IMR-90 (cell line): ENCODE measurements at regions not wholly inside any gene's neighbourhood (a gene's known extent, or its start where the extent isn't known, plus 50 kb on each side); places are given as distances from the start of the nearest gene placed in this dataset.

Source experiments
- ATAC-seq: fragments of 200-7000 bp; cut with Tn5 transposase; 2 replicates; pipeline ENCODE4 v1.9.1; 2020; ENCODE audit warnings: low read depth, mild to moderate bottlenecking, moderate library complexity
- BruUV-seq: library from RNA; stranded (reverse); fragments of 400-500 nt; replicated peaks from 2 replicates; lab custom pipeline; 2021; lab: Mats Ljungman, UMichigan
- CTCF ChIA-PET: fragments of 300-600 bp; formaldehyde crosslinking; extraction: SDS; loops from one replicate; lab custom pipeline; 2021; ENCODE audit warnings: antibody characterized with exemption; lab: Yijun Ruan, JAX
- POLR2A ChIA-PET: fragments of 300-600 bp; sonication (Branson Sonifier 250); formaldehyde crosslinking; loops from one replicate; lab custom pipeline; 2022; ENCODE audit warnings: antibody characterized with exemption; ENCODE audit not compliant: unreplicated experiment; lab: Charles Lee
- DNase-seq: peaks from one replicate; pipeline ENCODE4 v3.0.0; 2013
- H2AFZ ChIP-seq: replicated peaks from 2 replicates; pipeline ENCODE3; 2013; ENCODE audit warnings: low read length, mild to moderate bottlenecking; ENCODE audit not compliant: poor library complexity
- H2AK5ac ChIP-seq: 2 replicates; pipeline ENCODE4 v1.6.1; 2013; ENCODE audit warnings: low read depth, low read length, inconsistent platforms
- H2AK9ac ChIP-seq: replicated peaks from 2 replicates; pipeline ENCODE3; 2013; ENCODE audit warnings: mild to moderate bottlenecking, low read depth, low read length, moderate library complexity; ENCODE audit not compliant: poor library complexity
- H2BK120ac ChIP-seq: 2 replicates; pipeline ENCODE4 v1.6.1; 2013; ENCODE audit warnings: low read depth, low read length, inconsistent platforms
- H2BK15ac ChIP-seq: 3 replicates; pipeline ENCODE4 v1.6.1; 2013; ENCODE audit warnings: low read depth, low read length, inconsistent platforms
- H2BK20ac ChIP-seq: 2 replicates; pipeline ENCODE4 v1.6.1; 2013; ENCODE audit warnings: low read depth, mild to moderate bottlenecking, inconsistent platforms, low read length, moderate library complexity
- H2BK5ac ChIP-seq: 2 replicates; pipeline ENCODE4 v1.6.1; 2013; ENCODE audit warnings: mild to moderate bottlenecking, low read depth, low read length, inconsistent platforms; ENCODE audit not compliant: poor library complexity, severe bottlenecking
- H3K14ac ChIP-seq: replicated peaks from 2 replicates; pipeline ENCODE4 v1.6.1; 2013; ENCODE audit warnings: low read depth, low read length, inconsistent platforms
- H3K18ac ChIP-seq: 2 replicates; pipeline ENCODE4 v1.6.1; 2013; ENCODE audit warnings: low read depth, low read length, control low read depth
- H3K23ac ChIP-seq: 2 replicates; pipeline ENCODE4 v1.6.1; 2013; ENCODE audit warnings: low read depth, low read length, inconsistent platforms
- H3K27ac ChIP-seq: 2 replicates; pipeline ENCODE4 v1.5.1; 2013; ENCODE audit warnings: mild to moderate bottlenecking, control low read depth, low read length; ENCODE audit not compliant: insufficient read depth
- H3K27me3 ChIP-seq: 2 replicates; pipeline ENCODE4 v1.6.1; 2013; ENCODE audit warnings: low read length; ENCODE audit not compliant: control insufficient read depth, insufficient read depth
- H3K36me3 ChIP-seq: 2 replicates; pipeline ENCODE4 v1.6.1; 2013; ENCODE audit warnings: low read length, mixed read lengths; ENCODE audit not compliant: control insufficient read depth, insufficient read depth
- H3K4ac ChIP-seq: 2 replicates; pipeline ENCODE4 v1.6.1; 2013; ENCODE audit warnings: low read depth, low read length, inconsistent platforms
- H3K4me1 ChIP-seq: 2 replicates; pipeline ENCODE4 v1.6.1; 2013; ENCODE audit warnings: low read length, mixed read lengths; ENCODE audit not compliant: control insufficient read depth, insufficient read depth
- H3K4me2 ChIP-seq: 2 replicates; pipeline ENCODE4 v1.6.1; 2013; ENCODE audit warnings: low read depth, mild to moderate bottlenecking, control low read depth, low read length, moderate library complexity
- H3K4me3 ChIP-seq: 2 replicates; pipeline ENCODE4 v1.5.1; 2013; ENCODE audit warnings: low read depth, mild to moderate bottlenecking, control low read depth, low read length, moderate library complexity; ENCODE audit not compliant: insufficient read depth
- H3K56ac ChIP-seq: 2 replicates; pipeline ENCODE4 v1.6.1; 2013; ENCODE audit warnings: low read length, inconsistent platforms; ENCODE audit not compliant: insufficient read depth; ENCODE audit errors: extremely low read depth
- H3K79me1 ChIP-seq, 2 experiments: 2 replicates each; pipeline ENCODE4 v1.6.1; 2013; ENCODE audit warnings: low read length in 2 of 2, inconsistent platforms in 1 of 2, low read depth in 1 of 2
- H3K9ac ChIP-seq: 2 replicates; pipeline ENCODE4 v1.6.1; 2013; ENCODE audit warnings: low read depth, low read length, control low read depth
- H3K9me1 ChIP-seq: 2 replicates; pipeline ENCODE4 v1.6.1; 2013; ENCODE audit warnings: low read length, inconsistent platforms; ENCODE audit not compliant: insufficient read depth
- H3K9me3 ChIP-seq: 2 replicates; pipeline ENCODE4 v1.6.1; 2013; ENCODE audit warnings: low read length; ENCODE audit not compliant: control insufficient read depth, insufficient read depth
- H4K20me1 ChIP-seq: 2 replicates; pipeline ENCODE4 v1.6.1; 2013; ENCODE audit warnings: low read length, inconsistent platforms; ENCODE audit not compliant: insufficient read depth
- H4K5ac ChIP-seq: 2 replicates; pipeline ENCODE4 v1.6.1; 2013; ENCODE audit warnings: mild to moderate bottlenecking, low read depth, low read length, control low read depth
- H4K8ac ChIP-seq, 2 experiments: 2 replicates each; pipeline ENCODE4 v1.6.1; 2013; ENCODE audit warnings: low read depth in 2 of 2, low read length in 2 of 2, control low read depth in 1 of 2, inconsistent platforms in 1 of 2
- H4K91ac ChIP-seq: 2 replicates; pipeline ENCODE4 v1.6.1; 2013; ENCODE audit warnings: low read depth, low read length, inconsistent platforms; ENCODE audit not compliant: insufficient read depth
- BHLHE40 ChIP-seq: fragments of 150-350 bp; IDR thresholded peaks from 2 replicates; pipeline ENCODE4 v1.6.1; 2016; ENCODE audit warnings: mild to moderate bottlenecking, low read depth, low read length
- MXI1 ChIP-seq: IDR thresholded peaks from 2 replicates; pipeline ENCODE4 v1.6.1; 2012; ENCODE audit warnings: low read depth, mild to moderate bottlenecking, low read length, moderate library complexity, borderline replicate concordance
- NFE2L2 ChIP-seq: fragments of 150-350 bp; IDR thresholded peaks from 2 replicates; pipeline ENCODE4 v1.6.1; 2016; ENCODE audit warnings: low read depth, mild to moderate bottlenecking, low read length
- POLR2A ChIP-seq: IDR thresholded peaks from 2 replicates; pipeline ENCODE4 v1.6.1; 2012; ENCODE audit warnings: mild to moderate bottlenecking, low read depth, low read length
- RFX5 ChIP-seq: IDR thresholded peaks from 2 replicates; pipeline ENCODE4 v1.8.0; 2012; ENCODE audit warnings: low read depth, mild to moderate bottlenecking, low read length, moderate library complexity
- WGBS, 2 experiments: methylation state at CpG; one replicate each; pipeline versions ENCODE4 v1.1.5 to v1.1.7; 2013; ENCODE audit warnings: missing lambda C conversion rate in 2 of 2; ENCODE audit not compliant: insufficient read length in 1 of 2; ENCODE audit errors: extremely low coverage in 2 of 2; 5-methylcytosine and 5-hydroxymethylcytosine counted together
- dilution Hi-C: fragments of 300-500 bp; cut with HindIII; formaldehyde crosslinking; loops from one replicate; pipeline ENCODE4 v1.14.3; 2018; ENCODE audit warnings: low sequenced_read_pairs; ENCODE audit not compliant: unreplicated experiment
- in situ Hi-C: fragments of 300-500 bp; cut with MboI; formaldehyde crosslinking; loops from 3 replicates; pipeline ENCODE4 v1.14.3; 2019; ENCODE audit warnings: low sequenced_read_pairs, inconsistent platforms, mixed read lengths
- intact Hi-C: fragments of 100-400 bp; cut with micrococcal nuclease; formaldehyde crosslinking; loops from 2 replicates; pipeline ENCODE4 v1.10.0; 2022

DNA sequence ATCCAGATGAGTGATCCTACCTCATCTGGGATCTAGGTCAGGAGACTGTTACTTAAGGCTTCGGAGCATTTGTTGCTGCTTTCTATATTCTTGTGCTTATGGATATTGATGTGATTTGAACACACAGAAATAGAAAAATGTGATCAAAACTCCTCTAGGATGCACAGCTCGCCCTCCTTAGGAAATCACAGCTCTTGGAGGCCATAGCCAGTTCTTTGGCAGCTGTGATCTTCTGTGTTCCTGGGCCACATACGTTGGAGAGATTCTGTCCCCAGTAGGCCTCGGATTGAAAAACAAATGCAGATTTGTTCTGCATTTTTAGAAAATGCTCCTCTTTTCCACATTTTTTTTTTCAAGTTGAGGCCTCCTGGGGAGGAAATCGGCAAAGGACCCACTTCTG is 437.4 kb upstream of the THBS1 start:
- no peak overlapping the region for H4K91ac ChIP-seq
- H3K4me3 ChIP-seq: no peak overlapping the region
- H2AK5ac ChIP-seq: no peak overlapping the region
- no peak for ATAC-seq
- H3K4me1 ChIP-seq: peaks cover 18% of the 10 kb centered on the region
- H2BK5ac ChIP-seq: no peak overlapping the region
- H3K36me3 ChIP-seq: no peaks in the 10 kb centered on the region
- H2AFZ ChIP-seq: no peak overlapping the region
- no peak overlapping the region for H3K23ac ChIP-seq
- 100% methylated on average over 1 of the region's 5 CpGs; no CpG with 5 or more reads in 1 of the 2 experiments for WGBS, 2 experiments
- no peak overlapping the region for H3K56ac ChIP-seq
- H3K14ac ChIP-seq: 0 out of 2 replicates have a peak overlapping the region, but pooled peaks have one; percentile 20
- no peak for TF ChIP-seq POLR2A
- no peak for TF ChIP-seq BHLHE40
- no peak for TF ChIP-seq MXI1
- no peak for TF ChIP-seq NFE2L2
- TF ChIP-seq RFX5: no peak
- 0 out of 3 replicates have a peak overlapping the region, but pooled peaks have one; percentile 4 for H2BK15ac ChIP-seq
- H3K79me1 ChIP-seq: peaks cover 0 to 11% of the 10 kb centered on the region in 2 experiments; a peak in 1 of 4 replicates
- peak overlapping the region; percentile 66 for H2BK120ac ChIP-seq
- H3K4ac ChIP-seq: peak overlapping the region; percentile 64; the same call in 1 of the 2 replicates
- H3K9me3 ChIP-seq: no peaks in the 10 kb centered on the region
- peak overlapping the region; percentile 0; the same call in 1 of the 2 replicates for H2BK20ac ChIP-seq
- dilution Hi-C loops (no loop called here), in situ Hi-C loops (no loop called here), intact Hi-C loops (no loop called here)
- no peak overlapping the region for H4K8ac ChIP-seq
- peak overlapping the region; percentile 15; the same call in 1 of the 2 replicates for H3K18ac ChIP-seq
- no peak overlapping the region for H2AK9ac ChIP-seq
- ChIA-PET CTCF (interaction anchor here (0.8 kb wide), 1 partner anchor 9 kb away, joined by 3 read pairs; no protein-coding TSS in a partner anchor), POLR2A (no interaction called here)
- H3K27me3 ChIP-seq: no peaks in the 10 kb centered on the region
- H3K9me1 ChIP-seq: peaks cover 9% of the 10 kb centered on the region; the same call in 1 of the 2 replicates
- H3K4me2 ChIP-seq: no peak overlapping the region
- H4K5ac ChIP-seq: peak overlapping the region; percentile 59; the same call in 1 of the 2 replicates
- H3K27ac ChIP-seq: no peak overlapping the region
- no peaks in the 10 kb centered on the region for H4K20me1 ChIP-seq
- DNase-seq: no peak
- no peak overlapping the region for H3K9ac ChIP-seq
- no TSS peak for BruUV-seq
